Mesenchymal stem cell (in vitro differentiated cells and primary cell): ENCODE measurements at regions not wholly inside any gene's neighbourhood (a gene's known extent, or its start where the extent isn't known, plus 50 kb on each side); places are given as distances from the start of the nearest gene placed in this dataset.
"Not testable (repeated sequence)": the region's sequence is repeated elsewhere in the genome, so short reads cannot be mapped to it uniquely, and the experiment has no call there.

Experiments
- DNase-seq: peaks from one replicate; pipeline ENCODE4 v3.0.0-alpha.2; 2013
- H2AFZ ChIP-seq: one replicate; pipeline ENCODE4 v1.6.1; 2013; ENCODE audit warnings: low read depth, mild to moderate bottlenecking, control low read depth, inconsistent platforms, low read length, moderate library complexity
- H2AK5ac ChIP-seq: 2 replicates; pipeline ENCODE4 v1.6.1; 2013; ENCODE audit warnings: low read length, moderate library complexity, mild to moderate bottlenecking, inconsistent platforms; ENCODE audit not compliant: severe bottlenecking
- H2BK120ac ChIP-seq: one replicate; pipeline ENCODE4 v1.6.1; 2013; ENCODE audit warnings: low read depth, mild to moderate bottlenecking, inconsistent platforms, low read length, moderate library complexity
- H2BK12ac ChIP-seq, 2 experiments: one replicate each; pipeline ENCODE4 v1.6.1; 2013; ENCODE audit warnings: inconsistent platforms in 2 of 2, low read length in 2 of 2, mild to moderate bottlenecking in 2 of 2, moderate library complexity in 2 of 2, control low read depth in 1 of 2
- H2BK15ac ChIP-seq: one replicate; pipeline ENCODE4 v1.6.1; 2013; ENCODE audit warnings: mild to moderate bottlenecking, low read depth, inconsistent platforms; ENCODE audit not compliant: poor library complexity, severe bottlenecking
- H2BK5ac ChIP-seq: 2 replicates; pipeline ENCODE4 v1.6.1; 2013; ENCODE audit warnings: low read depth, mild to moderate bottlenecking, low read length, control low read depth, inconsistent platforms; ENCODE audit not compliant: poor library complexity, severe bottlenecking
- H3K14ac ChIP-seq, 2 experiments: one replicate each; pipeline ENCODE4 v1.6.1; 2013; ENCODE audit warnings: inconsistent platforms in 2 of 2, low read length in 2 of 2, control low read depth in 1 of 2, mild to moderate bottlenecking in 1 of 2, moderate library complexity in 1 of 2
- H3K18ac ChIP-seq, 2 experiments: one replicate each; pipeline ENCODE4 v1.6.1; 2013; ENCODE audit warnings: inconsistent platforms in 2 of 2, low read length in 2 of 2, control low read depth in 1 of 2, low read depth in 1 of 2, mild to moderate bottlenecking in 1 of 2
- H3K23ac ChIP-seq, 2 experiments: one replicate each; pipeline ENCODE4 v1.6.1; 2013; ENCODE audit warnings: inconsistent platforms in 2 of 2, low read length in 2 of 2, mild to moderate bottlenecking in 2 of 2, moderate library complexity in 2 of 2, control low read depth in 1 of 2
- H3K27ac ChIP-seq: 2 replicates; pipeline ENCODE4 v1.5.1; 2013; ENCODE audit warnings: mild to moderate bottlenecking, moderate library complexity, low read length, control low read depth, inconsistent platforms; ENCODE audit not compliant: poor library complexity, severe bottlenecking
- H3K27me3 ChIP-seq, 2 experiments: 2 replicates each; pipeline versions ENCODE4 v1.6.1 to v1.7.0; 2013; ENCODE audit warnings: low read length in 2 of 2, mild to moderate bottlenecking in 2 of 2, moderate library complexity in 2 of 2, control low read depth in 1 of 2, inconsistent platforms in 1 of 2; ENCODE audit not compliant: control insufficient read depth in 1 of 2, insufficient read depth in 1 of 2
- H3K36me3 ChIP-seq, 2 experiments: 2 replicates each; pipeline versions ENCODE4 v1.6.1 to v1.7.0; 2013; ENCODE audit warnings: low read length in 2 of 2, control low read depth in 1 of 2, inconsistent platforms in 1 of 2, low read depth in 1 of 2, mild to moderate bottlenecking in 1 of 2; ENCODE audit not compliant: insufficient read depth in 2 of 2, control insufficient read depth in 1 of 2
- H3K4ac ChIP-seq, 2 experiments: one replicate each; pipeline ENCODE4 v1.6.1; 2013; ENCODE audit warnings: inconsistent platforms in 2 of 2, low read length in 2 of 2, mild to moderate bottlenecking in 2 of 2, moderate library complexity in 2 of 2, control low read depth in 1 of 2, low read depth in 1 of 2
- H3K4me1 ChIP-seq: 2 replicates; pipeline ENCODE4 v1.6.1; 2013; ENCODE audit warnings: low read depth, low read length, control low read depth; ENCODE audit not compliant: control insufficient read depth, insufficient read depth
- H3K4me2 ChIP-seq: 2 replicates; pipeline ENCODE4 v1.6.1; 2013; ENCODE audit warnings: low read length, mild to moderate bottlenecking, inconsistent platforms; ENCODE audit not compliant: poor library complexity, severe bottlenecking
- H3K4me3 ChIP-seq, 2 experiments: 2 replicates each; pipeline versions ENCODE4 v1.5.1 to v1.7.0; 2013; ENCODE audit warnings: low read length in 2 of 2, mild to moderate bottlenecking in 2 of 2, control low read depth in 1 of 2, low read depth in 1 of 2; ENCODE audit not compliant: insufficient read depth in 1 of 2
- H3K79me1 ChIP-seq: replicated peaks from 2 replicates; pipeline ENCODE4 v1.6.1; 2013; ENCODE audit warnings: mild to moderate bottlenecking, control low read depth, low read length, inconsistent platforms; ENCODE audit not compliant: poor library complexity, severe bottlenecking
- H3K9ac ChIP-seq: 2 replicates; pipeline ENCODE4 v1.7.0; 2013; ENCODE audit warnings: mild to moderate bottlenecking, low read length, moderate library complexity
- H3K9me3 ChIP-seq: 2 replicates; pipeline ENCODE4 v1.7.0; 2013; ENCODE audit warnings: mild to moderate bottlenecking, low read length; ENCODE audit not compliant: control insufficient read depth
- H4K8ac ChIP-seq: one replicate; pipeline ENCODE4 v1.6.1; 2013; ENCODE audit warnings: inconsistent platforms, mild to moderate bottlenecking, low read length, moderate library complexity
- H4K91ac ChIP-seq: one replicate; pipeline ENCODE4 v1.6.1; 2013; ENCODE audit warnings: mild to moderate bottlenecking, low read length, inconsistent platforms
- WGBS: methylation state at CpG from one replicate; pipeline ENCODE4 v1.1.7; 2013; ENCODE audit warnings: mixed read lengths; 5-methylcytosine and 5-hydroxymethylcytosine counted together

GRCh38 chr12:24654344-24654743 lies 294.6 kb downstream of the BCAT1 start:
- H3K18ac ChIP-seq, H3K9me3 ChIP-seq, H3K79me1 ChIP-seq, H3K27me3 ChIP-seq, H2BK5ac ChIP-seq, H2BK120ac ChIP-seq, H2AFZ ChIP-seq, H3K27ac ChIP-seq, H3K4me2 ChIP-seq, H2BK12ac ChIP-seq, DNase-seq, H3K23ac ChIP-seq, H3K9ac ChIP-seq, H2AK5ac ChIP-seq, H3K36me3 ChIP-seq, H3K4me3 ChIP-seq, H3K4me1 ChIP-seq, H2BK15ac ChIP-seq, H4K91ac ChIP-seq, H3K4ac ChIP-seq, H3K14ac ChIP-seq, H4K8ac ChIP-seq: not testable (repeated sequence)
- whole genome bisulfite sequencing: 88% methylated on average over 4 of the region's 4 CpGs

DNA sequence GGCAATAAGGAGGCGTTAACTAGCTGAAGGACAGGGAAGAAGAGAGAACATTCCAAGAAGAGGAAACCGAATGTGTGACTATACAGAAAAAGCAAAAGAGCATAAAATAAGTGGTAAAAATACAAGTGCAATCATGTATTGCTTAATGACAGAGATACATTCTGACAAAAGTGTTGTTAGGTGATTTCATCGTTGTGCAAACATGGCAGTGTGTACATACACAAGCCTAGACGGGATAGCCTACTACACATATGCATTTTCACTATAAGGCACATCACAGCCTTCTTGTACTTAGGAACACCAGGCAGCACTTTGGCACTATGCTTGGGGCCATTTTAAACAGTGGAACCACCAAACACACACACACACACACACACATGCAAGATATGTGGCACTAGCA lies 299.3 kb downstream of the BCAT1 start:
- Histone ChIP-seq H2AFZ (no peak overlapping the region), H3K9me3 (no peaks in the 10 kb centered on the region), H3K36me3 (no peaks in the 10 kb centered on the region), H3K14ac (no peak overlapping the region), H3K4me2 (no peak overlapping the region), H3K27ac (no peak overlapping the region), H2BK120ac (no peak overlapping the region), H4K8ac (no peak overlapping the region), H3K23ac (no peak overlapping the region), H3K27me3 (no peaks in the 10 kb centered on the region), H3K9ac (no peak overlapping the region), H3K4me1 (no peaks in the 10 kb centered on the region), H2AK5ac (no peak overlapping the region), H4K91ac (no peak overlapping the region), H2BK15ac (no peak overlapping the region), H3K4ac (no peak overlapping the region), H3K4me3 (no peak overlapping the region), H2BK12ac (no peak overlapping the region), H2BK5ac (no peak overlapping the region), H3K18ac (no peak overlapping the region), H3K79me1 (no peaks in the 10 kb centered on the region)
- 93% methylated on average over 4 of the region's 4 CpGs for WGBS
- no peak for DNase-seq

GRCh38 chr12:24649209-24649608 lies 299.7 kb downstream of the BCAT1 start:
- Histone ChIP-seq H4K8ac (no peak overlapping the region), H3K14ac (no peak overlapping the region), H2BK120ac (no peak overlapping the region), H2BK12ac (no peak overlapping the region), H3K4me2 (no peak overlapping the region), H4K91ac (no peak overlapping the region), H3K27ac (no peak overlapping the region), H3K79me1 (no peaks in the 10 kb centered on the region), H3K23ac (no peak overlapping the region), H3K4ac (no peak overlapping the region), H2AFZ (no peak overlapping the region), H2BK15ac (no peak overlapping the region), H3K18ac (no peak overlapping the region), H3K27me3 (no peaks in the 10 kb centered on the region), H2BK5ac (no peak overlapping the region), H2AK5ac (no peak overlapping the region), H3K9ac (no peak overlapping the region), H3K9me3 (no peaks in the 10 kb centered on the region), H3K4me3 (no peak overlapping the region), H3K36me3 (no peaks in the 10 kb centered on the region), H3K4me1 (no peaks in the 10 kb centered on the region)
- DNase-seq: no peak
- no CpG with 5 or more reads among the region's 3 CpGs for WGBS

- no peak overlapping the region for H3K4ac ChIP-seq
- no peak overlapping the region for H3K14ac ChIP-seq
- H4K91ac ChIP-seq: no peak overlapping the region
- H3K4me2 ChIP-seq: no peak overlapping the region
- DNase-seq: no peak
- H3K18ac ChIP-seq: no peak overlapping the region
- H3K79me1 ChIP-seq: no peaks in the 10 kb centered on the region
- H3K9me3 ChIP-seq: no peaks in the 10 kb centered on the region
- no peaks in the 10 kb centered on the region for H3K27me3 ChIP-seq
- no peak overlapping the region for H4K8ac ChIP-seq
- H3K4me3 ChIP-seq: no peak overlapping the region
- H3K27ac ChIP-seq: no peak overlapping the region
- H3K9ac ChIP-seq: no peak overlapping the region
- H2BK15ac ChIP-seq: no peak overlapping the region
- H2BK12ac ChIP-seq: no peak overlapping the region
- no peak overlapping the region for H2BK120ac ChIP-seq
- no CpG with 5 or more reads among the region's 1 CpG for WGBS
- H2AK5ac ChIP-seq: no peak overlapping the region
- no peak overlapping the region for H2BK5ac ChIP-seq
- no peak overlapping the region for H3K23ac ChIP-seq
- H3K36me3 ChIP-seq: no peaks in the 10 kb centered on the region
- no peak overlapping the region for H2AFZ ChIP-seq
- no peaks in the 10 kb centered on the region for H3K4me1 ChIP-seq
Observed at GRCh38 chr12:24645254-24645653, 303.6 kb downstream of the BCAT1 start.
